ENCODE measurements at regions not wholly inside any gene's neighbourhood (a gene's known extent, or its start where the extent isn't known, plus 50 kb on each side); places are given as distances from the start of the nearest gene placed in this dataset.

GRCh38 chr12:46131732-46132469 is 136.9 kb downstream of the SLC38A1 start:
- no peaks in the 10 kb centered on the region for H3K9me3 ChIP-seq (ENCODE audit: low read length)
- H4K20me1 ChIP-seq (ENCODE audit: insufficient read depth) = no peaks in the 10 kb centered on the region
- H3K27ac ChIP-seq (ENCODE audit: low read length) = no peak overlapping the region
- H3K4me2 ChIP-seq (ENCODE audit: low read length) = no peak overlapping the region
- no peaks in the 10 kb centered on the region for H3F3A ChIP-seq (ENCODE audit: insufficient read depth, low read length, poor library complexity, severe bottlenecking)
- no peak overlapping the region for H3K4me3 ChIP-seq (ENCODE audit: low read length)
- H3K9me2 ChIP-seq (ENCODE audit: insufficient read depth, low read length) = no peaks in the 10 kb centered on the region
- H3K27me3 ChIP-seq (ENCODE audit: insufficient read depth, low read depth, low read length) = no peaks in the 10 kb centered on the region
- H2AFZ ChIP-seq (ENCODE audit: low read depth, low read length) = no peak overlapping the region
- TF ChIP-seq MXI1 (conservative IDR thresholded peaks at IDR 0.05; ENCODE audit: poor library complexity, severe bottlenecking) (no peak), POLR2AphosphoS5 (IDR thresholded peaks at IDR 0.05) (no peak)
- no peak overlapping the region for H3K9ac ChIP-seq (ENCODE audit: low read length)
- H3K79me2 ChIP-seq (replicated peaks; ENCODE audit: insufficient read depth, low read length) = no peaks in the 10 kb centered on the region
- H3K36me3 ChIP-seq (ENCODE audit: insufficient read depth, low read length) = no peaks in the 10 kb centered on the region

- H2AFZ ChIP-seq (ENCODE audit: low read depth, low read length) = no peak overlapping the region
- no peaks in the 10 kb centered on the region for H3K9me3 ChIP-seq (ENCODE audit: low read length)
- H3K27ac ChIP-seq (ENCODE audit: low read length) = no peak overlapping the region
- H3K36me3 ChIP-seq (ENCODE audit: insufficient read depth, low read length) = no peaks in the 10 kb centered on the region
- H3K79me2 ChIP-seq (replicated peaks; ENCODE audit: insufficient read depth, low read length) = no peaks in the 10 kb centered on the region
- TF ChIP-seq EP300 (conservative IDR thresholded peaks at IDR 0.05; ENCODE audit: poor library complexity, severe bottlenecking) (no peak), EZH2 (IDR thresholded peaks at IDR 0.05; ENCODE audit: borderline replicate concordance, insufficient read depth, low read length, poor library complexity, severe bottlenecking) (no peak)
- no peak overlapping the region for H3K9ac ChIP-seq (ENCODE audit: low read length)
- H4K20me1 ChIP-seq (ENCODE audit: insufficient read depth) = no peaks in the 10 kb centered on the region
- no peaks in the 10 kb centered on the region for H3K9me2 ChIP-seq (ENCODE audit: insufficient read depth, low read length)
- no peak overlapping the region for H3K4me3 ChIP-seq (ENCODE audit: low read length)
- H3K4me2 ChIP-seq (ENCODE audit: low read length) = no peak overlapping the region
- H3F3A ChIP-seq (ENCODE audit: insufficient read depth, low read length, poor library complexity, severe bottlenecking) = no peaks in the 10 kb centered on the region
- H3K27me3 ChIP-seq (ENCODE audit: insufficient read depth, low read depth, low read length) = no peaks in the 10 kb centered on the region
Measured at GRCh38 chr12:46127656-46128055, 137.3 kb upstream of the SCAF11 start.

- Histone ChIP-seq H3K9me3 (ENCODE audit: low read length) (no peaks in the 10 kb centered on the region), H3K9me2 (ENCODE audit: insufficient read depth, low read length) (no peaks in the 10 kb centered on the region), H3F3A (ENCODE audit: insufficient read depth, low read length, poor library complexity, severe bottlenecking) (no peaks in the 10 kb centered on the region), H3K36me3 (ENCODE audit: insufficient read depth, low read length) (no peaks in the 10 kb centered on the region), H3K4me2 (ENCODE audit: low read length) (no peak overlapping the region), H2AFZ (ENCODE audit: low read depth, low read length) (no peak overlapping the region), H3K4me3 (ENCODE audit: low read length) (no peak overlapping the region), H3K27ac (ENCODE audit: low read length) (no peak overlapping the region), H3K9ac (ENCODE audit: low read length) (no peak overlapping the region), H4K20me1 (ENCODE audit: insufficient read depth) (no peaks in the 10 kb centered on the region), H3K79me2 (replicated peaks; ENCODE audit: insufficient read depth, low read length) (no peaks in the 10 kb centered on the region), H3K27me3 (ENCODE audit: insufficient read depth, low read depth, low read length) (no peaks in the 10 kb centered on the region)
- TF ChIP-seq POLR2AphosphoS5 (IDR thresholded peaks at IDR 0.05) = no peak
- TF ChIP-seq REST (IDR thresholded peaks at IDR 0.05; ENCODE audit: borderline replicate concordance) = no peak
- TF ChIP-seq TAF1 (IDR thresholded peaks at IDR 0.05; ENCODE audit: low read depth) = no peak
- TF ChIP-seq SMC3 (conservative IDR thresholded peaks at IDR 0.05; ENCODE audit: poor library complexity) = no peak
- TF ChIP-seq MXI1 (conservative IDR thresholded peaks at IDR 0.05; ENCODE audit: poor library complexity, severe bottlenecking) = no peak
- TF ChIP-seq RAD21 (conservative IDR thresholded peaks at IDR 0.05) = no peak
- no peak for TF ChIP-seq EP300 (conservative IDR thresholded peaks at IDR 0.05; ENCODE audit: poor library complexity, severe bottlenecking)
- TF ChIP-seq CTCF (IDR thresholded peaks at IDR 0.05; ENCODE audit: poor library complexity, severe bottlenecking) = no peak
- no peak for TF ChIP-seq EZH2 (IDR thresholded peaks at IDR 0.05; ENCODE audit: borderline replicate concordance, insufficient read depth, low read length, poor library complexity, severe bottlenecking)
Measured at GRCh38 chr12:46126050-46126727, 135.8 kb upstream of the SCAF11 start.
